ENCODE measurements at regions not wholly inside any gene's neighbourhood (a gene's known extent, or its start where the extent isn't known, plus 50 kb on each side); places are given as distances from the start of the nearest gene placed in this dataset.

DNA sequence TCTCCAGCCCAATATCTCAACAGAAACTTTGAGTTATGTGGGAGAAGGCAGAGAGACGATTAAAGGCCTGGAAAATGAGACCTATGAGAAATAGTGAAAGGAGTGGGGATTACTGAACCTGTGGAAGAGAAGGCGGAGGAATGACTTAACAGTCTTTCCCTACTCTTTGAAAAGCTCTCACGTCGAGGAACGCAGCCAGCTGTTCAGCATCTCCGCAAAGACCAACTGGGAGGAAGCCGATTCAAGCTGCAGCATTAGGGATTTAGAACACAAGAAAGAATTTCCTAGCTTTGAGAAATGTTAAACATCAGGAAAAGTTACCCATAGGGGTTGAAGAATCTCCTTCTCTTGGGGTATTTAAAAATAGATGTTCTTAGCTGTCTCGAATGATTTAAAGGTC lies 233.2 kb upstream of the PARD3B start:
- TF ChIP-seq, protein P1, sequence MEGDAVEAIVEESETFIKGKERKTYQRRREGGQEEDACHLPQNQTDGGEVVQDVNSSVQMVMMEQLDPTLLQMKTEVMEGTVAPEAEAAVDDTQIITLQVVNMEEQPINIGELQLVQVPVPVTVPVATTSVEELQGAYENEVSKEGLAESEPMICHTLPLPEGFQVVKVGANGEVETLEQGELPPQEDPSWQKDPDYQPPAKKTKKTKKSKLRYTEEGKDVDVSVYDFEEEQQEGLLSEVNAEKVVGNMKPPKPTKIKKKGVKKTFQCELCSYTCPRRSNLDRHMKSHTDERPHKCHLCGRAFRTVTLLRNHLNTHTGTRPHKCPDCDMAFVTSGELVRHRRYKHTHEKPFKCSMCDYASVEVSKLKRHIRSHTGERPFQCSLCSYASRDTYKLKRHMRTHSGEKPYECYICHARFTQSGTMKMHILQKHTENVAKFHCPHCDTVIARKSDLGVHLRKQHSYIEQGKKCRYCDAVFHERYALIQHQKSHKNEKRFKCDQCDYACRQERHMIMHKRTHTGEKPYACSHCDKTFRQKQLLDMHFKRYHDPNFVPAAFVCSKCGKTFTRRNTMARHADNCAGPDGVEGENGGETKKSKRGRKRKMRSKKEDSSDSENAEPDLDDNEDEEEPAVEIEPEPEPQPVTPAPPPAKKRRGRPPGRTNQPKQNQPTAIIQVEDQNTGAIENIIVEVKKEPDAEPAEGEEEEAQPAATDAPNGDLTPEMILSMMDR (IDR thresholded peaks at IDR 0.05; ENCODE audit: low read length) = no peak
- TF ChIP-seq EZH2 (optimal IDR thresholded peaks at IDR 0.05; ENCODE audit: low read depth, low read length) = no peak
- no peak for TF ChIP-seq EZH2phosphoT487 (IDR thresholded peaks at IDR 0.05; ENCODE audit: low read length)
